Thyroid gland (tissue), 4 donors: ENCODE measurements at regions not wholly inside any gene's neighbourhood (a gene's known extent, or its start where the extent isn't known, plus 50 kb on each side); places are given as distances from the start of the nearest gene placed in this dataset.

Experiments used
- POLR2A ChIP-seq, 2 donors: fragments of 450-650 bp; IDR thresholded peaks; one replicate each; pipeline ENCODE4 v1.6.1; 2017; ENCODE audit warnings: antibody characterized with exemption in 2 of 2, mild to moderate bottlenecking in 2 of 2, moderate library complexity in 1 of 2
- TF ChIP-seq, protein P1 (sequence below), 6 experiments: fragments of 200-600 bp in 3 of 6; fragments of 450-650 bp in 3 of 6; sonication (generic) in 3 of 6; IDR thresholded peaks; one replicate each; pipeline ENCODE4 v1.5.1; 2016 to 2019; ENCODE audit warnings: antibody characterized with exemption in 6 of 6, mild to moderate bottlenecking in 2 of 6, inconsistent platforms in 1 of 6, moderate library complexity in 1 of 6

DNA sequence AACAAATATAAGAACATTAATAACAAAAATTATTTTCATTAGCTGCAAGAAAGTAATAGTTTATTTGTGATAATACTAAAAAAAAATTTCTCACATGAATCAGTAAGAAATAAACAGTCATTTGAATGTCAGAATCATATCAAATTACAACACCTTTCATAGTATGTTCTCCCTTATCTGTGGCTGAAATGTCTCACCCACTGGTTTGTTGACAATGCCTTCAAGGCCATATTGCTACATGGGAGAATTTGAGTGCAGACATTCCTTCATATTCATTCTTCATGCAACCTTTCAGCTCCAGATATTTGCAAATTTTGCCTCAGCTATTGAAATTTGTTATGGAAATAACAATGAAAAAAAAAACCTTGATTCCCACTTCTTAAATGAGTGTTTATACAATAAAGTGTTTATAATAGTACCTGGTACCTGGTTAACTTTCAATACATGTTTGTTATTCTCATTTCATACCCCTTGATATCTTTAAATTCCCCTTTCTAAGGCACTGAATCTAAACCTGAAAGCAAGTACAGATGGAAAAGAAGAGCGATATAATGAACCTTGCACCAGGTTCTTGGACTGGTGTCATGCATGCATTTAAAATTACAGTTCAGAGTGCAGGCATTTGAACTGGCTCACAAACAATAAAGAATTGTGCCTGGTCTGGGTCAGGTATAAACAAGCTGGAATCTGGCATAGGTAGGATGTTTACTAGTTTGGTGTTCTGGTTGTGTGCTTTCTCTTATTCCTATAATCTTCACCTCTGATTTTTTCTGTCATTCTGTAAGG is 242.2 kb upstream of the ADGRL2 start:
- TF ChIP-seq, protein P1, sequence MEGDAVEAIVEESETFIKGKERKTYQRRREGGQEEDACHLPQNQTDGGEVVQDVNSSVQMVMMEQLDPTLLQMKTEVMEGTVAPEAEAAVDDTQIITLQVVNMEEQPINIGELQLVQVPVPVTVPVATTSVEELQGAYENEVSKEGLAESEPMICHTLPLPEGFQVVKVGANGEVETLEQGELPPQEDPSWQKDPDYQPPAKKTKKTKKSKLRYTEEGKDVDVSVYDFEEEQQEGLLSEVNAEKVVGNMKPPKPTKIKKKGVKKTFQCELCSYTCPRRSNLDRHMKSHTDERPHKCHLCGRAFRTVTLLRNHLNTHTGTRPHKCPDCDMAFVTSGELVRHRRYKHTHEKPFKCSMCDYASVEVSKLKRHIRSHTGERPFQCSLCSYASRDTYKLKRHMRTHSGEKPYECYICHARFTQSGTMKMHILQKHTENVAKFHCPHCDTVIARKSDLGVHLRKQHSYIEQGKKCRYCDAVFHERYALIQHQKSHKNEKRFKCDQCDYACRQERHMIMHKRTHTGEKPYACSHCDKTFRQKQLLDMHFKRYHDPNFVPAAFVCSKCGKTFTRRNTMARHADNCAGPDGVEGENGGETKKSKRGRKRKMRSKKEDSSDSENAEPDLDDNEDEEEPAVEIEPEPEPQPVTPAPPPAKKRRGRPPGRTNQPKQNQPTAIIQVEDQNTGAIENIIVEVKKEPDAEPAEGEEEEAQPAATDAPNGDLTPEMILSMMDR (IDR thresholded peaks at IDR 0.05) = no peak
- TF ChIP-seq POLR2A (IDR thresholded peaks at IDR 0.05) = no peak
